HepG2 (cell line): ENCODE measurements at regions not wholly inside any gene's neighbourhood (a gene's known extent, or its start where the extent isn't known, plus 50 kb on each side); places are given as distances from the start of the nearest gene placed in this dataset.

Experiments
- CTCF ChIP-seq: sonication (generic); formaldehyde crosslinking; IDR thresholded peaks from 2 replicates; pipeline ENCODE4 v1.5.0; 2020; ENCODE audit warnings: mild to moderate bottlenecking, missing genetic modification reagents, moderate library complexity
- DNMT1 ChIP-seq: sonication (generic); formaldehyde crosslinking; IDR thresholded peaks from 2 replicates; pipeline ENCODE4 v1.5.1; 2020; ENCODE audit warnings: mild to moderate bottlenecking, missing genetic modification reagents
- E2F2 ChIP-seq: sonication (generic); formaldehyde crosslinking; IDR thresholded peaks from 2 replicates; pipeline ENCODE4 v1.4.0; 2020; ENCODE audit warnings: missing genetic modification reagents, borderline replicate concordance
- FOXM1 ChIP-seq: sonication (generic); formaldehyde crosslinking; IDR thresholded peaks from 2 replicates; pipeline ENCODE4 v1.5.0; 2020; ENCODE audit warnings: missing genetic modification reagents
- NFRKB ChIP-seq: fragments of 450-650 bp; IDR thresholded peaks from 2 replicates; pipeline ENCODE4 v1.6.1; 2017
- POLR2A ChIP-seq, 2 experiments: IDR thresholded peaks; 2 replicates each; pipeline ENCODE4 v1.6.1; 2011; ENCODE audit warnings: low read depth in 2 of 2, low read length in 2 of 2, mild to moderate bottlenecking in 1 of 2, moderate library complexity in 1 of 2; ENCODE audit not compliant: insufficient read depth in 1 of 2
- RFX5 ChIP-seq: IDR thresholded peaks from 2 replicates; pipeline ENCODE4 v1.6.1; 2011; ENCODE audit warnings: low read depth, low read length, improper control_type of control experiment
- TEAD2 ChIP-seq: sonication (generic); formaldehyde crosslinking; IDR thresholded peaks from 2 replicates; pipeline ENCODE4 v1.9.0; 2021; ENCODE audit warnings: missing genetic modification reagents
- USF2 ChIP-seq, 2 experiments: sonication (generic) in 1 of 2; formaldehyde crosslinking in 1 of 2; IDR thresholded peaks; 2 replicates each; pipeline versions ENCODE4 v1.5.1 to v1.6.1; 2011 to 2020; ENCODE audit warnings: borderline replicate concordance in 1 of 2, low read depth in 1 of 2, low read length in 1 of 2, mild to moderate bottlenecking in 1 of 2, missing genetic modification reagents in 1 of 2, moderate library complexity in 1 of 2
- ZFP36 ChIP-seq: fragments of 150-350 bp; IDR thresholded peaks from 2 replicates; pipeline ENCODE4 v1.6.1; 2018; ENCODE audit warnings: borderline replicate concordance, low read length, low read depth; ENCODE audit not compliant: partially characterized antibody
- ZNF512 ChIP-seq: sonication (generic); formaldehyde crosslinking; IDR thresholded peaks from 2 replicates; pipeline ENCODE4 v1.4.0; 2020; ENCODE audit warnings: mild to moderate bottlenecking, missing genetic modification reagents
- ZNF792 ChIP-seq: IDR thresholded peaks from 2 replicates; pipeline ENCODE4 v1.6.1; 2016

- TF ChIP-seq NFRKB (no peak), DNMT1 (CRISPR knock-in tag) (no peak), E2F2 (CRISPR knock-in tag) (no peak), USF2 (IDR thresholded peaks at IDR 0.05; ENCODE audit: low read depth, low read length) (no peak), USF2 (CRISPR knock-in tag; IDR thresholded peaks at IDR 0.05; ENCODE audit: borderline replicate concordance) (no peak), RFX5 (no peak), FOXM1 (CRISPR knock-in tag) (no peak), TEAD2 (CRISPR knock-in tag) (no peak), ZNF792 (CRISPR knock-in tag) (no peak), ZNF512 (CRISPR knock-in tag) (no peak), POLR2A (IDR thresholded peaks at IDR 0.05; ENCODE audit: insufficient read depth in 1 of 2, low read depth in 2 of 2, low read length in 2 of 2) (no peak), ZFP36 (no peak), CTCF (CRISPR knock-in tag) (no peak)
Observed at GRCh38 chr3:8201886-8202285, 299.7 kb upstream of the LMCD1 start.
